NT2/D1 (cell line): ENCODE measurements at regions not wholly inside any gene's neighbourhood (a gene's known extent, or its start where the extent isn't known, plus 50 kb on each side); places are given as distances from the start of the nearest gene placed in this dataset.

Source experiments
- DNase-seq: peaks from one replicate; pipeline ENCODE4 v3.0.0-alpha.2; 2011; ENCODE audit warnings: low read depth, low spot score
- H3K27me3 ChIP-seq: 2 replicates; pipeline ENCODE4 v1.6.0; 2011; ENCODE audit warnings: mild to moderate bottlenecking; ENCODE audit not compliant: insufficient read length, insufficient read depth
- H3K36me3 ChIP-seq: 2 replicates; pipeline ENCODE4 v1.6.1; 2011; ENCODE audit warnings: mild to moderate bottlenecking, low read length, mixed read lengths; ENCODE audit not compliant: insufficient read depth, insufficient read length
- H3K4me1 ChIP-seq: 2 replicates; pipeline ENCODE4 v1.5.1; 2011; ENCODE audit not compliant: insufficient read depth, insufficient read length
- H3K4me3 ChIP-seq: 2 replicates; pipeline ENCODE4 v1.5.1; 2011; ENCODE audit warnings: low read depth; ENCODE audit not compliant: insufficient read length
- H3K9ac ChIP-seq: 2 replicates; pipeline ENCODE4 v1.6.0; 2011; ENCODE audit warnings: low read depth; ENCODE audit not compliant: insufficient read length
- H3K9me3 ChIP-seq: 2 replicates; pipeline ENCODE4 v1.5.1; 2011; ENCODE audit warnings: mild to moderate bottlenecking, low read length; ENCODE audit not compliant: insufficient read depth
- SUZ12 ChIP-seq: IDR thresholded peaks from 2 replicates; pipeline ENCODE4 v1.6.1; 2011; ENCODE audit not compliant: insufficient read length, insufficient read depth; ENCODE audit errors: extremely low read depth
- YY1 ChIP-seq: IDR thresholded peaks from 2 replicates; pipeline ENCODE4 v1.6.1; 2011; ENCODE audit not compliant: insufficient read length, insufficient read depth
- ZNF274 ChIP-seq: IDR thresholded peaks from 2 replicates; pipeline ENCODE4 v1.6.1; 2011; ENCODE audit warnings: mild to moderate bottlenecking, low read depth, low read length

GRCh38 chr5:124259017-124259416 is 487.4 kb downstream of the ZNF608 start:
- no peak for TF ChIP-seq SUZ12
- no peak for TF ChIP-seq ZNF274
- no peak for TF ChIP-seq YY1
- Histone ChIP-seq H3K4me1 (no peaks in the 10 kb centered on the region), H3K36me3 (no peaks in the 10 kb centered on the region), H3K27me3 (no peaks in the 10 kb centered on the region), H3K9me3 (no peaks in the 10 kb centered on the region; the same call in 1 of the 2 replicates), H3K9ac (no peak overlapping the region), H3K4me3 (no peak overlapping the region)
- DNase-seq = no peak

GRCh38 chr5:124257048-124257447 is 489.4 kb downstream of the ZNF608 start:
- Histone ChIP-seq H3K9ac (no peak overlapping the region), H3K4me1 (no peaks in the 10 kb centered on the region), H3K27me3 (no peaks in the 10 kb centered on the region), H3K36me3 (no peaks in the 10 kb centered on the region), H3K4me3 (no peak overlapping the region), H3K9me3 (no peaks in the 10 kb centered on the region; the same call in 1 of the 2 replicates)
- no peak for DNase-seq
- TF ChIP-seq SUZ12 (no peak), ZNF274 (no peak), YY1 (no peak)

- no peaks in the 10 kb centered on the region for H3K9me3 ChIP-seq
- H3K36me3 ChIP-seq = no peaks in the 10 kb centered on the region
- no peaks in the 10 kb centered on the region for H3K27me3 ChIP-seq
- no peak overlapping the region for H3K9ac ChIP-seq
- no peaks in the 10 kb centered on the region for H3K4me1 ChIP-seq
- no peak for DNase-seq
- no peak overlapping the region for H3K4me3 ChIP-seq
- TF ChIP-seq YY1 = no peak
- no peak for TF ChIP-seq ZNF274
- no peak for TF ChIP-seq SUZ12
Observed at GRCh38 chr5:124253203-124253810, 493.1 kb downstream of the ZNF608 start.

- TF ChIP-seq ZNF274 (no peak), YY1 (no peak), SUZ12 (no peak)
- Histone ChIP-seq H3K4me1 (no peaks in the 10 kb centered on the region), H3K27me3 (no peaks in the 10 kb centered on the region), H3K9ac (no peak overlapping the region), H3K4me3 (no peak overlapping the region), H3K9me3 (no peaks in the 10 kb centered on the region), H3K36me3 (no peaks in the 10 kb centered on the region)
- no peak for DNase-seq
Observed at GRCh38 chr5:124252747-124253146, 493.7 kb downstream of the ZNF608 start.

- no peak for DNase-seq
- Histone ChIP-seq H3K4me1 (no peaks in the 10 kb centered on the region), H3K27me3 (no peaks in the 10 kb centered on the region), H3K36me3 (no peaks in the 10 kb centered on the region), H3K4me3 (no peak overlapping the region), H3K9me3 (no peaks in the 10 kb centered on the region), H3K9ac (no peak overlapping the region)
- TF ChIP-seq SUZ12 (no peak), ZNF274 (no peak), YY1 (no peak)
Observed at GRCh38 chr5:124252191-124252638, 494.2 kb downstream of the ZNF608 start.

- H3K4me3 ChIP-seq = no peak overlapping the region
- no peak for DNase-seq
- H3K9me3 ChIP-seq = peaks cover 30% of the 10 kb centered on the region
- TF ChIP-seq SUZ12 (no peak), YY1 (no peak), ZNF274 (no peak)
- no peak overlapping the region for H3K9ac ChIP-seq
- H3K27me3 ChIP-seq = no peaks in the 10 kb centered on the region
- H3K36me3 ChIP-seq = no peaks in the 10 kb centered on the region
- H3K4me1 ChIP-seq = no peaks in the 10 kb centered on the region
Observed at GRCh38 chr5:124245276-124245675, 501.2 kb downstream of the ZNF608 start.

- no peaks in the 10 kb centered on the region for H3K27me3 ChIP-seq
- H3K9me3 ChIP-seq = peaks cover 30% of the 10 kb centered on the region
- H3K4me1 ChIP-seq = no peaks in the 10 kb centered on the region
- TF ChIP-seq YY1 = no peak
- no peak for TF ChIP-seq SUZ12
- no peak for TF ChIP-seq ZNF274
- no peak overlapping the region for H3K4me3 ChIP-seq
- no peak overlapping the region for H3K9ac ChIP-seq
- DNase-seq = no peak
- H3K36me3 ChIP-seq = no peaks in the 10 kb centered on the region
Observed at GRCh38 chr5:124240732-124241131, 505.7 kb downstream of the ZNF608 start.
